NCI-H748 (cell line): ENCODE measurements at regions not wholly inside any gene's neighbourhood (a gene's known extent, or its start where the extent isn't known, plus 50 kb on each side); places are given as distances from the start of the nearest gene placed in this dataset.
A peak's percentile ranks its signal among the peaks of the same experiment; 100 is the strongest.
"Not testable (repeated sequence)": the region's sequence is repeated elsewhere in the genome, so short reads cannot be mapped to it uniquely, and the experiment has no call there.

Source experiments
- DNase-seq: peaks from one replicate; lab custom pipeline; 2025; ENCODE audit not compliant: unreplicated experiment; lab: John Stamatoyannopoulos, UW

GRCh38 chr21:15568516-15568915 is 161.3 kb upstream of the USP25 start:
- no peak for DNase-seq

- DNase-seq = no peak
Observed at GRCh38 chr21:15586752-15587427, 142.9 kb upstream of the USP25 start.

- DNase-seq = peak; percentile 44
Observed at GRCh38 chr21:15592271-15592860, 137.4 kb upstream of the USP25 start.

- no peak for DNase-seq
Observed at GRCh38 chr21:15592957-15593356, 136.8 kb upstream of the USP25 start.

GRCh38 chr21:15601390-15601789 is 128.4 kb upstream of the USP25 start:
- no peak for DNase-seq

GRCh38 chr21:15604413-15604812 is 125.4 kb upstream of the USP25 start:
- DNase-seq = no peak

GRCh38 chr21:15614766-15615165 is 115.0 kb upstream of the USP25 start:
- no peak for DNase-seq

GRCh38 chr21:15616864-15617574 is 112.8 kb upstream of the USP25 start:
- no peak for DNase-seq

GRCh38 chr21:15617964-15618363 is 111.8 kb upstream of the USP25 start:
- no peak for DNase-seq

GRCh38 chr21:15620892-15621291 is 108.9 kb upstream of the USP25 start:
- DNase-seq = no peak

- no peak for DNase-seq
Observed at GRCh38 chr21:15624646-15625045, 105.1 kb upstream of the USP25 start.

GRCh38 chr21:15625363-15625762 is 104.4 kb upstream of the USP25 start:
- DNase-seq = no peak

- DNase-seq = no peak
Observed at GRCh38 chr21:15626031-15626430, 103.8 kb upstream of the USP25 start.

- DNase-seq = no peak
Observed at GRCh38 chr21:15627011-15627410, 102.8 kb upstream of the USP25 start.

GRCh38 chr21:15627823-15628222 is 102.0 kb upstream of the USP25 start:
- peak; percentile 13 for DNase-seq

GRCh38 chr21:15631342-15631741 is 98.4 kb upstream of the USP25 start:
- no peak for DNase-seq

- not testable (repeated sequence) for DNase-seq
Observed at GRCh38 chr21:15634541-15634940, 95.2 kb upstream of the USP25 start.

GRCh38 chr21:15638856-15639549 is 90.8 kb upstream of the USP25 start:
- no peak for DNase-seq

GRCh38 chr21:15640113-15640512 is 89.7 kb upstream of the USP25 start:
- not testable (repeated sequence) for DNase-seq

- no peak for DNase-seq
Observed at GRCh38 chr21:15644489-15644888, 85.3 kb upstream of the USP25 start.

- DNase-seq = no peak
Observed at GRCh38 chr21:15645830-15646229, 84.0 kb upstream of the USP25 start.

GRCh38 chr21:15650735-15651134 is 79.0 kb upstream of the USP25 start:
- no peak for DNase-seq
